Lung (tissue), 11 donors: ENCODE measurements at regions not wholly inside any gene's neighbourhood (a gene's known extent, or its start where the extent isn't known, plus 50 kb on each side); places are given as distances from the start of the nearest gene placed in this dataset.

ENCODE experiments used
- ATAC-seq: fragments of 200-7000 bp; cut with Tn5 transposase; one replicate; pipeline ENCODE4 v1.9.1; 2020; ENCODE audit warnings: moderate number of reproducible peaks; ENCODE audit not compliant: insufficient read depth, low FRiP score
- DNase-seq, 3 donors: peaks; one replicate each; pipeline ENCODE4 v3.0.0-alpha.2; 2013 to 2017
- H3K27ac ChIP-seq, 2 donors: one replicate each; pipeline ENCODE4 v1.5.1; 2013; ENCODE audit warnings: mild to moderate bottlenecking in 2 of 2, moderate library complexity in 2 of 2, control low read depth in 1 of 2, inconsistent platforms in 1 of 2, low read depth in 1 of 2, low read length in 1 of 2
- H3K27me3 ChIP-seq, 3 donors: one replicate each; pipeline ENCODE4 v1.5.1; 2013; ENCODE audit warnings: low read length in 2 of 3; ENCODE audit not compliant: control insufficient read depth in 3 of 3, insufficient read depth in 3 of 3
- H3K36me3 ChIP-seq, 4 donors: one replicate each; pipeline ENCODE4 v1.5.1; 2013; ENCODE audit warnings: low read length in 4 of 4, mild to moderate bottlenecking in 1 of 4, moderate library complexity in 1 of 4; ENCODE audit not compliant: control insufficient read depth in 4 of 4, insufficient read depth in 4 of 4
- H3K4me1 ChIP-seq, 5 donors: one replicate each; pipeline ENCODE4 v1.5.1; 2013; ENCODE audit warnings: low read length in 5 of 5, mild to moderate bottlenecking in 2 of 5, moderate library complexity in 1 of 5; ENCODE audit not compliant: control insufficient read depth in 5 of 5, insufficient read depth in 5 of 5
- H3K4me3 ChIP-seq: one replicate; pipeline ENCODE4 v1.5.1; 2013; ENCODE audit warnings: mild to moderate bottlenecking, control low read depth, moderate library complexity
- H3K9ac ChIP-seq, 2 donors: one replicate each; pipeline ENCODE4 v1.5.1; 2013; ENCODE audit warnings: low read length in 2 of 2, control low read depth in 1 of 2; ENCODE audit not compliant: insufficient read depth in 1 of 2
- H3K9me3 ChIP-seq, 4 donors: one replicate each; pipeline ENCODE4 v1.5.1; 2013; ENCODE audit warnings: low read length in 3 of 4, mild to moderate bottlenecking in 1 of 4, moderate library complexity in 1 of 4; ENCODE audit not compliant: control insufficient read depth in 4 of 4, insufficient read depth in 3 of 4
- CTCF ChIP-seq: IDR thresholded peaks from 2 replicates; pipeline ENCODE4 v1.5.1; 2012; ENCODE audit warnings: mild to moderate bottlenecking; ENCODE audit errors: control extremely low read depth, extremely low read depth
- WGBS, 2 donors: extraction: QIAGEN DNeasy Blood & Tissue Kit; methylation state at CpG; one replicate each; pipeline ENCODE4 v1.1.7; 2013; 5-methylcytosine and 5-hydroxymethylcytosine counted together
- donor health status: control.
- donor health status: control.
- donor health status: Bipolar disorder and iron deficiency.
- donor health status: healthy.
- donor health status: DM: yes; HTN: yes; CAD: no.

GRCh38 chr2:106280722-106281446, 86.8 kb upstream of the UXS1 start:
- ATAC-seq (no peak), DNase-seq (peak; percentile 53 to 72 (median 66))
- no peak for TF ChIP-seq CTCF
- H3K9ac ChIP-seq = no peak overlapping the region
- H3K4me1 ChIP-seq = peaks cover 0 to 38% (median 25%) of the 10 kb centered on the region in 5 donors
- no peaks in the 10 kb centered on the region for H3K9me3 ChIP-seq
- WGBS, 2 donors = 75 to 78% methylated on average over 10 of the region's 10 CpGs
- no peaks in the 10 kb centered on the region for H3K36me3 ChIP-seq
- peak overlapping the region in 1 of 2 donors; percentile 31 for H3K27ac ChIP-seq
- H3K27me3 ChIP-seq = no peaks in the 10 kb centered on the region
- no peak overlapping the region for H3K4me3 ChIP-seq

GRCh38 chr2:106280224-106280623, 86.1 kb upstream of the UXS1 start:
- 32 to 70% methylated on average over 3 of the region's 3 CpGs for WGBS, 2 donors
- ATAC-seq = no peak

GRCh38 chr2:106278112-106278876, 84.2 kb upstream of the UXS1 start:
- DNase-seq = peak in 2 of 3 donors; percentile 81 to 82
- no peak for ATAC-seq
- H3K9ac ChIP-seq = no peak overlapping the region
- H3K27ac ChIP-seq = peak overlapping the region in 1 of 2 donors; percentile 80
- H3K27me3 ChIP-seq = no peaks in the 10 kb centered on the region
- H3K4me3 ChIP-seq = no peak overlapping the region
- peaks cover 0 to 34% (median 20%) of the 10 kb centered on the region in 5 donors for H3K4me1 ChIP-seq
- 58 to 62% methylated on average over 6 of the region's 6 CpGs for WGBS, 2 donors
- no peak for TF ChIP-seq CTCF
- no peaks in the 10 kb centered on the region for H3K36me3 ChIP-seq
- H3K9me3 ChIP-seq = no peaks in the 10 kb centered on the region

More at GRCh38 chr2:106280224-106280623, 86.1 kb upstream of the UXS1 start:
- Histone ChIP-seq H3K9ac (peak overlapping the region in 1 of 2 donors; percentile 2), H3K4me3 (no peak overlapping the region), H3K4me1 (peaks cover 0 to 38% (median 28%) of the 10 kb centered on the region in 5 donors), H3K36me3 (no peaks in the 10 kb centered on the region), H3K27ac (no peak overlapping the region), H3K27me3 (no peaks in the 10 kb centered on the region), H3K9me3 (no peaks in the 10 kb centered on the region)
- no peak for DNase-seq
- TF ChIP-seq CTCF = no peak
